ENCODE measurements at regions not wholly inside any gene's neighbourhood (a gene's known extent, or its start where the extent isn't known, plus 50 kb on each side); places are given as distances from the start of the nearest gene placed in this dataset.

DNA sequence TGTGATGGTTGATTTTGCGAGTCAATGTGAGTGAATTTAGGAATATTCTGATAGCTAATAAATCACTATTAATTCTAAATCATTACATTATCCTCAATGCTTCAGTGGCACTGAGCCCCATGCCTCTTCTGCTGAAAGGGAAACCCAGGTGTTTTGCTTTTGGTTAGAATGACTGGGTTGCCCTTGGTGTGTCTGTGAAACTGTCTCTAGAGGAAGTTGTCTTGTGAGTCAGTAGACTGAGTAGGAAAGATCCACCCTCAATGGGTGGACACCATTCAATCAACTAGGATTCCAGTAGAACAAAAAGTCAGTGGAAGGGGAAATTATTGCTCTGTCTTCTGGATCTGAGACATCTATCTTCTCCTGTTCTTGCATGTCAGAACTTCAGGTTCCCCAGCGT is 472.4 kb downstream of the ANKRD7 start:
- no peak for TF ChIP-seq TOX (CRISPR knock-in tag; IDR thresholded peaks at IDR 0.05; ENCODE audit: borderline replicate concordance)
- TF ChIP-seq ESRRG (CRISPR knock-in tag; IDR thresholded peaks at IDR 0.05), result no peak
- TF ChIP-seq ARNTL (CRISPR knock-in tag; IDR thresholded peaks at IDR 0.05; ENCODE audit: borderline replicate concordance, low read depth), result no peak

Measured in SK-N-SH treated with all-trans-retinoic acid at 6 μM for 48 hours (cell line).